ENCODE measurements at regions not wholly inside any gene's neighbourhood (a gene's known extent, or its start where the extent isn't known, plus 50 kb on each side); places are given as distances from the start of the nearest gene placed in this dataset.
"Not testable (repeated sequence)": the region's sequence is repeated elsewhere in the genome, so short reads cannot be mapped to it uniquely, and the experiment has no call there.

DNA sequence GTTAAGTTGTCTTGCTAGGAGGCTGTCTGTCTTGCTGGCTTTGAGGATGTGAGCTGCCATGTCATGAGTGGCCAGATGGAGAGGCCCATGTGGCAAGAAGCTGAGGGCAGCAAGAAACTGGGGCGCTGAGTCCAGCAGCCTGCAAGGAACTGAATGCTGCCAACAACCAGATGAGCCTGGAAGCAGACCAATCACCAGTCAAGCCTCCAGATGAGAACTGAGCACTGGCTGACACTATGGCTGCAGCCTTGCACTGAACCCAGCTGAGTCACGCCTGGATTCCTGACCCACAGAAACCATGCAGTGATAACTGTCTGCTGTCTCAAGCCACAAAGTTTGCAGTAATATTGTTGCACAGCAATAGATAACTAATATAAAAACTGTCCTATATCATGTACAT, 104.4 kb downstream of the UNC93B1 start:
- TF ChIP-seq, protein P1, sequence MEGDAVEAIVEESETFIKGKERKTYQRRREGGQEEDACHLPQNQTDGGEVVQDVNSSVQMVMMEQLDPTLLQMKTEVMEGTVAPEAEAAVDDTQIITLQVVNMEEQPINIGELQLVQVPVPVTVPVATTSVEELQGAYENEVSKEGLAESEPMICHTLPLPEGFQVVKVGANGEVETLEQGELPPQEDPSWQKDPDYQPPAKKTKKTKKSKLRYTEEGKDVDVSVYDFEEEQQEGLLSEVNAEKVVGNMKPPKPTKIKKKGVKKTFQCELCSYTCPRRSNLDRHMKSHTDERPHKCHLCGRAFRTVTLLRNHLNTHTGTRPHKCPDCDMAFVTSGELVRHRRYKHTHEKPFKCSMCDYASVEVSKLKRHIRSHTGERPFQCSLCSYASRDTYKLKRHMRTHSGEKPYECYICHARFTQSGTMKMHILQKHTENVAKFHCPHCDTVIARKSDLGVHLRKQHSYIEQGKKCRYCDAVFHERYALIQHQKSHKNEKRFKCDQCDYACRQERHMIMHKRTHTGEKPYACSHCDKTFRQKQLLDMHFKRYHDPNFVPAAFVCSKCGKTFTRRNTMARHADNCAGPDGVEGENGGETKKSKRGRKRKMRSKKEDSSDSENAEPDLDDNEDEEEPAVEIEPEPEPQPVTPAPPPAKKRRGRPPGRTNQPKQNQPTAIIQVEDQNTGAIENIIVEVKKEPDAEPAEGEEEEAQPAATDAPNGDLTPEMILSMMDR (IDR thresholded peaks at IDR 0.05): not testable (repeated sequence)
- TF ChIP-seq POLR2A (IDR thresholded peaks at IDR 0.05): not testable (repeated sequence)

Data from esophagus squamous epithelium (tissue), 4 donors.